NCI-H1417 treated with DMSO at 0.1 percent for 48 hours (cell line): ENCODE measurements at regions not wholly inside any gene's neighbourhood (a gene's known extent, or its start where the extent isn't known, plus 50 kb on each side); places are given as distances from the start of the nearest gene placed in this dataset.

ENCODE experiments used
- DNase-seq: peaks from one replicate; lab custom pipeline; 2025; lab: John Stamatoyannopoulos, UW

DNA sequence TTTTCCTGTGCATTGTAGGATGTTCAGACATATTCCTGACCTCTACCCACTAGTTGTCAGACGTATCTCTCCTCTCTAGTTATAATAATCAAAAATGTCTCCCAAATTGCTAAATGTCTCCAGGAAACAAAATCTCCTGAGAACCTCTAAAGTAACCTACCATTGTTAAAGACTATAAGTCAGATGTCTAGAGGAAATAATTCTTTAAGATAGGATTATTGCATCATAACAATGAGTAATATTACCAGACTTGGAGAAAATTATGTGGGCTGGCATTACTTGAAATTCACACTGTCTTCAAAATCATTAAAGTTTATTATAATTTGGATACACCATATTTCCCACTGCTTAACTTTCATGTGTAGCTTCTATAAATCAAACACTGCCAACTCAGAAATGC is 643.0 kb upstream of the ADGRL2 start:
- DNase-seq, result no peak

DNA sequence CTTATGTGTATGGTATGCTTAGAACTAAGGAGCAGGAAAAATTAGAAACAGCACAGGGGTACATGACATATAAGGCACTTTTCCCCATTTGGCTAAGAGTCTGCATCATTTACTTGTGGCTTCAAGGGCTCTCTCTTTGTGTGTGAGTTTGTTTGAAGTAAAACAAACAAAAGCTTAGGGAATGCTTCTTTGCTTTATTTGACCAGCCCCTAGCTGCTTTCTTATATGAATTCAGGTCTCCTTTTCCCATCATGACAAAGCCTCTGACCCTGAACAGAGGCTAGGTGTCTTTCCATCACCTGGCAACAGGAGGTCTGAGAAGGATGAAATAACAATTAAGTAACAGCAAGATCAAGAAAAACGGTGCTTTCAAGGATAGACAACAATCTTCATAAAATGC is 643.8 kb upstream of the ADGRL2 start:
- no peak for DNase-seq

DNA sequence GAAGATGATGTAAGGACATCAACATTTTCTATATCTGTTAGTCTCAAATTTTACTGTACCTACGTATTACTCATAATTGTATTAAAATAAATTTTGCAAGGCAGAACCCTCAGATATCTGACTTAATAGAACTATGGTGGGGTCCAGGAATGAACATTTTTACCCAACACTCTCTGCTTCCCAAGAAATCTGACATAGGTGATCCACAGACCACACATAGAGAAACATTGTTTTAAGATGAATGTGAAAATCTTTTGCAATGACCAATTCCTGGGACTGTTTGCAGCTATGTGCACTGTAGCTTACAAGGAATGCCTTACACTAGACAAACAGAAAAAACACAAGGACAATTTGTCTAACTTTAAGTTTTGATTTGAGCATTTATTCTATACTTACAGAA is 645.6 kb upstream of the ADGRL2 start:
- DNase-seq, result no peak

DNA sequence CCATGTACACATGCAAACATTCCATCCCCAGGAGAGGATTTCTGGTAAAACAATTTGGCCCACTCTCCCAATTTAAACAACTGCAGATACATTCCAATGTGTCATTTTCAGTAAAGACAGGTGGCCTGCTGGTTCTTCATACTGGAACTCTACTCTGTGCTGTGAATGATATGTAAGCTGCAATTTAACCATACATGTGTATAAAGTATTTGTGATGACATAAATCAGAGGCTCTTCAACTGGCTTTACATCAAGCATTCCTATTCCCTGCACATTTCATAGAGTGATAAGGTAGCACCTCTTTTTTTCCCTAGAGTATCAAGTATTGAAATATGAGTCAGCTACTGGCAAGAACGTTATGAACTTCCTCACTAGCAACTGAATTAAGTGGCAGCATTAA is 649.5 kb upstream of the ADGRL2 start:
- no peak for DNase-seq

DNA sequence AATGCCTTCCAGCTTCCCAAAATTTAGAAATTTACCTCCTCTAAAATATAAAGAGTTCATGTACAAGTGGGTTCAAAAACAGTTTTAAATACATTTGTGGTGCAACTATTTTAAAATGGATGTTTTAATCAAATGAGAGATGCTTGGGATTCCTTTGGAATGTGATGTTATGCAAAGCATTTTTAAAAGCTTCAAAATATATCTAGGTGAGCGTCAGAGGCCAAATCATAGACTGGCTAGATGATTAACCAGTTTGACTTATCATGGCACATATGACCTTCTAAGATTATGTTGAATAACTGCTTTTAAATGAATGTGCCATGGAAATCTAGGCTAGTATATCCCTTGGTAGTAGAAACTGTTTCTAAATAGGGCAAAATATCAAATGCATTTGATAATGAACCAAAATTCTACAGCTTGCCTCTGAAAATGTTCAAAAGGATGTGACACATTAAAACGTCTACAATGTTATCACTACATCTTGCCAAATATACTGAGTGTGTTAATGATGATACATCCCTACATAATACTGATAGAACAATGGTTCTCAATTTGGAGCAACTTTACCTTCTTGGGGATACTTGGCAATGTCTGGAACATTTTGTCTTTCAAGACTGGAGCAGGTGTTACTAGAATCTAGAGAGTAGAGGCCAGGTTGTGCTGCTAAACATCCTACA is 650.9 kb upstream of the ADGRL2 start:
- no peak for DNase-seq

DNA sequence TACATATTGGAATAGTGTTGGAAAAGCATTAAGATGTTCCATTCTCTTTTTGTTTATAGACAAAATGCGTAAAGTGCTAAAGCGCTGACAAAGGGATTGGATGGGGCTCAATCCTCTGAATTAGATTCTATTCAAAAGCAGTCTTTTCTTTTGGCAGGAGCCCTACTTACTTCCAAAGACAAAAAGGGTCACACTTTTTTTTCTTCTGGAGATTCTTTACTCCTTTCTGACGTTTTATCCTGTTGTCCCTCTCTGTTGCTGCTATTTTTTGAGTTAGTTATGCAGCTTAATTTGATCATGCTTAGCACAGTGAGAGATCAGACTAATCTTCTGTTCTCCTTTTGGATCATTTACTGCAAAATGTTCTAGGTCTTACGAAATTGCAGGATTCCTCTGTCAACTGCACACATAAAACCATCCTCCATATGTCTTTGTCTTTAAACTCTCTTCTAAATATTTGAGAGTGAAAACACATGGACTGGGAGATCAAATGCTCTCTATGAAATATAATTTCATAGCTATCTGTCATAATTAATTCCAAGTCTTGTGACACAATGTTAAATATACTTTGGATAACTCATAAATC is 656.4 kb upstream of the ADGRL2 start:
- no peak for DNase-seq

DNA sequence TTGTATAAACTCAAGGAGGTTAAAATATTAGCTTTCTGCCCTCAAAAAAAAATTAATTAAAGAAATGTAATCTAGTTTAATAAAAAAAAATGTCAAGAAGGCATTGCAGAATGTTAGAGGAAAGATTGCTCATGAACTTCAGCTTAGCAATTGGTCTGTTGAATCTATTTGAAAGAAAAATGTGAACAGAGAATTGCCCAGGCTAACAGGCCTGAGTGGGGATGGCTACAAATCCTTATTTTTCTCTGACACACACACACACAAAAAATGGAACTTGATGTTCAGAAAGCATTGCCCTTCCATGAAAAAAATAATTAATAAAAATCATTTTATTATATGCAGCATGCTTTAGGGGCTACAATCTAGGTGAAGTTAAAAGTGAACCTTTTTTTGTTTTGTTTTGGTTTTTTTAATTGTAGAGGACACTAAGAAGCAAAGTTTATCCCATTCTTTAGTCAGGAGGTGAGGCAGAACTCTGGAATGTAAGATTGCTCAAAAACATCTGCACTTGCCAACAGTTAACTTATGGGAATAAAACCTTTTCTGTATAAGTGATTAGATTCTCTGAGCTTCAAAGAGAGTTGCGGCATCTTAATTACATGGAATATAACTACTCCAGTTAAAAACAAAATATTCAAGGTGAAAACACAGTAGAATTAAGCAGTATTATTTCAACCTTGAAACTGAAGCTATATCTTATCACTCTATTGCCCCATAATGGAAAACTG is 658.5 kb upstream of the ADGRL2 start:
- DNase-seq, result no peak

DNA sequence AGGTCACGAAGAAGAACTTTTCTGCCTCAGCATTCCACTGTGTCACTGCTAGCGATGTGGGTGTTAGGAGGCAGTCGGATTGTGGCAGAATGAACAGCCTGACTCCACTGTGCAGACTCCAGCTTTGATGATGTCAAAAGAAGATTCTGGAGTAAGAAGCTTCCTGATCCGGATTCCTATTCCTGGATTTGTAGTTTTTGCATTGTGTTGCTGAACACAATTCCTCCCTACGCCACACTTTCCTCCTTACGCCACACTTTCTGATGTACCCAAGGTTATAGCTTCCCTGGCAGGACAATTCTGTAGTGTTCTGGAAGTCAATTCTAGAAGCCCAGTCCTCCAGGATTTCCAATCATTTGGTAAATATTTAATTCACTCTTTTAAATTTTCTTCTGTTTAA is 665.2 kb upstream of the ADGRL2 start:
- no peak for DNase-seq

DNA sequence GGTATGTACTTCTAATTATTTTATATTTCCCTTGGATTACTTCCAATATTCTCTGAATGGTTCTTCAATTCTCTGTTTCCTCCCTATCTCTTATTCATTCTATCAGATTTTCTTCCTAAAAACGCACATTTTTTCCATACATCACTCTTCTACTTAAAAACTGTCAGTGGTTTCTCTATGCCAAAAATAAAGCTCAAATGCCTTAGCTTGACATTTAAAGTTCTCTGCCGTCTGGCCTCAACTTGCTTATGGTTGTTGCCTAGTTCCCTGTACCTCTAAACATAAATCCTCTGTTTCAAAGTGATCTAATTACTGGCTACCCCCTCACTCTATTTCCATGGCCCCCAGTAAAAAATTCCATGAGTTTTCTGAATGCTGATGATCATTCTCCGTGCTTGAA is 671.0 kb upstream of the ADGRL2 start:
- no peak for DNase-seq

DNA sequence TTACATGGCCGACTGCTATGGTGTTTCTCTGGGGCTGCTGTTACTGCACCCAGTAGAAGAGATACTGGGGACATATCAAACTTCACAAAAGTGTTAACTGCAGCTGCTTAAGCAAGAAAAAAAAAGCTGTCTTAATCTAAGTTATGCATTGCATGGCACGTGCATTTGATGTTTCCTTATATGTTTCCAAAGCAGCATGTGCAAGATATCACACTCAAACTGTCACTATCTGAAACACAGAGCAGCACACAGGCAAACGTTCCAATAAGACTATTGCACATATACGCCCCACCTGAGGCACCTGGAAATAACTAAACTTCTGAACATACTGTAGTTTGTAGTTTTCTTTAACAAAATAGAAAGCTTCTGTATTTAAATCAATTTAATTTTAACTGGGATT is 671.4 kb upstream of the ADGRL2 start:
- no peak for DNase-seq

DNA sequence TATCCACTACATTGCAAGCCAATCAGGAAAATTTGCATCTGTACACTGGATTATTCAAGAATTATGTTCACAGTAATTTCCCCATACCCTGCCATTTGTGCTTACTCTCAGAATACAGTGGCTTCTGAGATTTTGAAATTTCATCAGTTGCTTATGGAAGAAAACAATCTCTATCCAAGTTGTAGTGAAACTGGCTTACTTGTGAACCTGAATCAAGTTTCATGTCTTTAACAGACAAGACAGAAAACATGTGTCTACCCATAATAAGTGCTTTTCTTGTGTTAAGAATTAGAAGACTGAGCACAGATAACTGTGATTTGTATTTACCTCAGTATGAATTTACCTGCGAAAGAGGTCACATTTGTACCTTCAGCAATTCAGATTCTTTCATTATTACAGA is 672.7 kb upstream of the ADGRL2 start:
- no peak for DNase-seq

DNA sequence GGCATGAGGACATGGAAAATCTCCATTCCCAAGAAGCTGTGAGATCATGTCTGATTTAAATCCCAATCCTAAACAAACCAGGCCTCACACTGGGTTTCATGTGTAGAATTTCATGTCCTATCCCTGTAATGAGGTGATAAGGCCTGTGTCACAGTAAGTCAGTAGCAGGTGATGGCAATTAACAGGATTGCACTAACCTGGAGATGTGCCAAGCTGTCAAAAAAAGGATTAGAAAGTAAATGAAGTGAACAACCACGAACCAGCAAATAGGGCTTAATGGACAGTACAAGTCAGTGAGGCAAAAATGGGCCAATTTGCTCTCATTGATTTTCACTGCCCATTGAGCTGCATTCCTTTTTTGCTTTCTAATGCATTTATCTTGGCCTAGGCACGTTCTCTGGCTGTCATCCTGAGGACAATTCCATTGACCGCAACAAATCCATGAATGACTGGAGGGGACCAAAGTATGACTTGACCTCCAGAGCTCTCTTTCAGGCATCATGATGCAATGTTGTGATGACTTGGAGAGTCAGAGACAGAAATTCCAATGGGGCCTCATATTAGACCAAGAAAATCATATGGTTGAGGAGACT is 673.6 kb upstream of the ADGRL2 start:
- peak; percentile 81 for DNase-seq

DNA sequence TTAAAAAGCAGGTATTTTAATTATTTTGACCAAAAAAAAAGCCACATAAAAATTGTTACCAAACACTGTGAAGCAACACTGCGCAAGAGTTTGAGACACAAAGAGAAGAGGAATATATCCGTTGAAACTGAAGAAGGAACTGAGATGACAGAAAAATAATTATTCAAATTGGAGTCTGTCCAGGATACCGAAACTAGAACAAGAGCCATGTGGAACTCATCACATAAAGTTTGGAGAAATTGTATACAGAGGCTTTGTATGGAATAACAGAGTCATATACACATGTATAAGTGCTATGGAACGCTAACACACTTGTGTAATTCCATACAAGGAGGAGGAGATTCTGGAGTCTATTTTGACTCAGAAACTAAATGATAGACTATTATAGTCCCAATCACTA is 675.1 kb upstream of the ADGRL2 start:
- no peak for DNase-seq

DNA sequence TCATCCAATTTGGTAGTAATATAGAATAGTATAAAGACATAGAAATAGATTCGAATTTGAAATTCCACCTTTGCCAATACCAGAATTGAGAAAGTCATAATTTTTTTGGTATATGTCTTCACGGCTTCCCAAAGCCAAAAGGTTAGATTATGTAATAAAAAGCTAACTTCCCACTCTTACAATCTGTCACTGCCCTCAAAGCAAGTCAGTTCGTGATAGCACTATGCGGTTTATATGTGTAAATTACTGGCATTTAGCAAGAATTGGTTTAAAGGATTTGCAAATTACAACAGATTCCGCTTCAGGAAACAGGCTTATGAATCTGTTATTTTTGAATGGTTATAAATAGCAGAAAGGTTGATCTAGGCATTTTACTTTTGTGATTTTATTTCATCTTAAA is 679.4 kb upstream of the ADGRL2 start:
- DNase-seq, result no peak

DNA sequence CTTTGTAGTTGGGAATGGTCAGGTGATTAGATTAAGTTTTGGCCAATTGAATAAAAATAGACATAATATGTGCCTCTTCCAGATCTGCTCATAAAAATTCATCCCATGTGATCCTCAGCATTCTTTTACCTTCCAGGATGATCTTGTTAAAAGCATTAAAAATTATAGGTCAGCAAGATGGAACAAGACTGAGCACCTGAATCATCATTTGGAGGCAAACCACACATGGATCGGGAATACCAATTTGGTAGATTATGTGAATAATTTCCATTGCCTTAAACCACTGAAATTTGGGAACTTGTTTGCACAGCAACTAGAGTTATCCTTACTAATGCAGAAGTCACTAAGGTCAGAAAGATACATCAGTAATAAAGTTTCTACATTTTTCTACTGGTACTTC is 681.4 kb upstream of the ADGRL2 start:
- no peak for DNase-seq

DNA sequence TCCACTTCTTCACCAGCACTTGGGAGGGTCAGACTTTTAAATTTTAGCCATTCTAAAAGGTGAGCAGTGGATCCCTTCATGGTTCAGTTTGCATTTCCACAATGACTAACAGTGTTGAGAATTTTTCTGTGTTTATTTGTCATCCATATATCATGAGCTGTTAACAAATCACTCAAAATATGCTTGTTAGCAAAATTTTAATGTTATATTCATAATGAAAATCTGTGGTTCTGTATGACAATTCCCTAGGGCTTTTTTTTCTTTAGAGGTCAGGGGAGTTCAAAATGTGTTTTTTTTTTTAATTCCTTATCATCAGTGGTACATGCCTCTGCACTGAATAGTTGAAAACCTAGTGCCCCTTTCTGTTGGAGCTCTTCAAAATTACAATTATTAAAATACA is 682.2 kb upstream of the ADGRL2 start:
- no peak for DNase-seq

DNA sequence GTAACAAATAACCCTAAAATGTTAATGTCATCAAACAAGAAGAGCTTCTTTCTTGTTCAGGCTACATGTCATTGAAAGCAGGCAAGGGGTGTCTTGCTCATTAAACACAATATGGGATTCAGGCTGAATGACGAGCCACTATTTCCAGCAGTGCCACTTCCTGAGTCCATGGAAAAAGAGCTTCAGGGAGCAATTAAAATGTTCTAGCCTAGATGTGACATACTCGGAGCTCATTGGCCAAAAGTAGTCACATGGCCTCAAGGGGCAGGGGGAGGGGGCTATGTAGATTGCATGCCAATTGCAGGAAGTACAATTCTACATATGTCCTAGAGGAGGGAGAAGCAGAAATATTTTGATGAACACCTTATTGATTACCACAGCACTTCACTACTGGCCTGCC is 685.3 kb upstream of the ADGRL2 start:
- no peak for DNase-seq

DNA sequence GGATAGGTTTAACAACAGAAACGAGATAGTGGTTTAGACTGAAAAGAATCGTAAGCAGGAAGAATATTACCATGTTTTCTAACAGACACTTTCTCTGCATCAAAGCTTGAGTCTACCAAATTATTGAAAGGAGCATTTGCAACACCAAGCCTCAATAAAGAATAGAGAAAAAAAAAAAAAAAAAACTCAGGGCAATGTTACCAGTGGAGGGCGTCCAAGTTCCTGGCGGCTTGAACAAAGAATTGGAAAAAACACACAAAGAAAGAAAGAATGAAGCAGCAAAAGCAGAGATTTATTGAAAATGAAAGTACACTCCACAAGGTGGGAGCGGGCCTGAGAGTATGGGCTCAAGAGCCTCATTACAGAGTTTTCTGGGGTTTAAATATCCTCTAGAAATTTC is 686.5 kb upstream of the ADGRL2 start:
- no peak for DNase-seq

DNA sequence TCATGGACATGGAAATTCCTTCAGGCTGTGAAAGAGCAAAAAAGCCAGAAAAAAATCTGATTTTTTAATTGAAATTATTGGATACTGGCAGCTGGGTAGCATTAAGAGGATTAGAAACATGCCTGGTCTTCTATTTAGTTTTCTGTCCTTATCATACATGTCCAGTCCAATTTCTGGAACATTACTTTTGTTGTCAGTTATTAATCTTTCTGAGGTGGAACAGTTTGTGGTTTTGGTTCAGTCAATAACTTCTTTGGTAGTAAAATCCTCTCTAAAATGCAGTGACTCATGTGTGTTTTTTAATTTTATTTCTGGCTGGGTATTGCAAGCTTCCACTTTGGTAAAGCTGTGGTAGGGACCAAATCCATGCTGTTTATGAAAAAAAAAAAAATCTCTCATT is 687.0 kb upstream of the ADGRL2 start:
- no peak for DNase-seq

DNA sequence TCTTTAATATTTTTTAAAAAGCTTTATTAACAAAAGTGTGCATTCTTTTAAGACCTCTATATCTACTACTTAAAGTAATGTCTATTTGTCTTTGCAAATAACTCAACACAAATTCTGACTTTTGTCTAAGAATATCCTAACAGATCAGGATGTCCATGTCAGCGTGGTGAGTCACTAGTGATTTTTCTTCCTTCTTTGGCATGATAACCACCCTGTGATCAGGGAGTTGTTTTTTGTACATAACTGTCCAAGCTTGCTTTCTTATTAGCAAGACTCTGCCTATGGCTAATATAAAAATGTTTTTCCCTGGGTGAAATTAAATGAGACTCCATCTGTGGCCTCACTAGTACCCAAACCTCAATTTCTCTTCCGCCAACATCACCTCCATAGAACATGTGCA is 688.9 kb upstream of the ADGRL2 start:
- no peak for DNase-seq

DNA sequence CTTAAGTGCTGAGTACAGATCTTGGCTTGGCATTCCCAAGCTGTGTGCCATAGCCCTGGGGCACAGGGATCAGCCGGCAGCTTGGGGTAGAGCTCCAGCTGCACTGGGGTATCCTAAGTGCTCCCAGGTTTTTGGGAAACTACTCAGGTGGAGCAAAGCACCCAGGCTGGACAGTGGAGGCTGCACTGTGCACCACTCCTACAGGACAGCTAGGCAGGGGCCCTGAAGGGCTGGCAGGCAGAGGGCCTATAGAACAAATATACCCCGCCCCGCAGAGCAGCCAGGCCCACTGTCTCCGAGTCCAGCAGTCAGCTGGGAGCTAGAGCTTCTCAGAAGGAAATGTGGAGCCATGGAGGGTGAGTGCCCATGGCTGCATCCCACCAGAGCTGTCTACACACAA is 691.7 kb upstream of the ADGRL2 start:
- DNase-seq, result no peak

DNA sequence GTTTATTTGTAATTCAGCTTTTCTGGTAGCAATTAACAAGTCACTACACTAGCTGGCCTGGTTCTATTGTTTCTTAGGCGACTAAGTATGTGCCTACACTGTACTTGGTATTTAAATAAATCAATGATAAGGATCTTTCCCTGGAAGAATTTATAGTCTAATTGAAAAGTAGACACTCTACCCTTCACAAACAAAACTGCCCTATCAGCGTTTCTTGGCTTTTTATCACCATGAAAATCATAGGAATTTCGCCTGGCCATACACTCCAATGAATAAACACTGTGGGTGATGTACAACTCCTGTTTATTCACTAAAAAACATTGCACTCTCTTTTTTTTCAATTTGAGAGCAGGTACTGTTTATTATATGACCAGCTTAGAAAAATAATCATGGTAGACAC is 702.9 kb upstream of the ADGRL2 start:
- no peak for DNase-seq

DNA sequence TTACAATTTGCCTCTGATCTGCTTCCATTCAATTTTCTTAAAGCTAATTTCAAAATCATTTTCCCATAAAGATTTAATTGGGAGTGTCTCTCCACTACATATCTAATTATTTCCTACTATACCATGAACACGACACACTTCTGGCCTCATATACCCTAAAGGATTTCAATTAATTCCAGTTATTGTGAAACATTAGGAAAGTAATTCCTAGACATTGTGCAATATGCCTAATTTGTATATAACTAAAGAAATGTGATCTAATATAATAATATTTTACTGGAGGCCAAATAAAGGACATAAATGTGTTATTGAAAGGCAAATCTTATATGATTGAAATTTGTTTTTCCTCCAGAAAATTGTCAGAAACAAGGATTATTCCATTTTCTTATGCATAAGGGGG is 727.2 kb upstream of the ADGRL2 start:
- no peak for DNase-seq
